ENCODE measurements at regions not wholly inside any gene's neighbourhood (a gene's known extent, or its start where the extent isn't known, plus 50 kb on each side); places are given as distances from the start of the nearest gene placed in this dataset.

- ATAC-seq: no peak
- TF ChIP-seq ZNF565 (CRISPR knock-in tag; conservative IDR thresholded peaks at IDR 0.05; ENCODE audit: low read depth) (no peak), GLIS3 (CRISPR knock-in tag; IDR thresholded peaks at IDR 0.05) (no peak), TOX (CRISPR knock-in tag; IDR thresholded peaks at IDR 0.05; ENCODE audit: borderline replicate concordance) (no peak), ZFP30 (CRISPR knock-in tag; IDR thresholded peaks at IDR 0.05) (no peak), TSHZ2 (CRISPR knock-in tag; IDR thresholded peaks at IDR 0.05) (no peak)
- TF ChIP-seq, protein P1, sequence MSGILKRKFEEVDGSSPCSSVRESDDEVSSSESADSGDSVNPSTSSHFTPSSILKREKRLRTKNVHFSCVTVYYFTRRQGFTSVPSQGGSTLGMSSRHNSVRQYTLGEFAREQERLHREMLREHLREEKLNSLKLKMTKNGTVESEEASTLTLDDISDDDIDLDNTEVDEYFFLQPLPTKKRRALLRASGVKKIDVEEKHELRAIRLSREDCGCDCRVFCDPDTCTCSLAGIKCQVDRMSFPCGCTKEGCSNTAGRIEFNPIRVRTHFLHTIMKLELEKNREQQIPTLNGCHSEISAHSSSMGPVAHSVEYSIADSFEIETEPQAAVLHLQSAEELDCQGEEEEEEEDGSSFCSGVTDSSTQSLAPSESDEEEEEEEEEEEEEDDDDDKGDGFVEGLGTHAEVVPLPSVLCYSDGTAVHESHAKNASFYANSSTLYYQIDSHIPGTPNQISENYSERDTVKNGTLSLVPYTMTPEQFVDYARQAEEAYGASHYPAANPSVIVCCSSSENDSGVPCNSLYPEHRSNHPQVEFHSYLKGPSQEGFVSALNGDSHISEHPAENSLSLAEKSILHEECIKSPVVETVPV (CRISPR knock-in tag; IDR thresholded peaks at IDR 0.05): no peak
Measured at GRCh38 chr3:70873686-70874085, 561.2 kb upstream of the MDFIC2 start.

DNA sequence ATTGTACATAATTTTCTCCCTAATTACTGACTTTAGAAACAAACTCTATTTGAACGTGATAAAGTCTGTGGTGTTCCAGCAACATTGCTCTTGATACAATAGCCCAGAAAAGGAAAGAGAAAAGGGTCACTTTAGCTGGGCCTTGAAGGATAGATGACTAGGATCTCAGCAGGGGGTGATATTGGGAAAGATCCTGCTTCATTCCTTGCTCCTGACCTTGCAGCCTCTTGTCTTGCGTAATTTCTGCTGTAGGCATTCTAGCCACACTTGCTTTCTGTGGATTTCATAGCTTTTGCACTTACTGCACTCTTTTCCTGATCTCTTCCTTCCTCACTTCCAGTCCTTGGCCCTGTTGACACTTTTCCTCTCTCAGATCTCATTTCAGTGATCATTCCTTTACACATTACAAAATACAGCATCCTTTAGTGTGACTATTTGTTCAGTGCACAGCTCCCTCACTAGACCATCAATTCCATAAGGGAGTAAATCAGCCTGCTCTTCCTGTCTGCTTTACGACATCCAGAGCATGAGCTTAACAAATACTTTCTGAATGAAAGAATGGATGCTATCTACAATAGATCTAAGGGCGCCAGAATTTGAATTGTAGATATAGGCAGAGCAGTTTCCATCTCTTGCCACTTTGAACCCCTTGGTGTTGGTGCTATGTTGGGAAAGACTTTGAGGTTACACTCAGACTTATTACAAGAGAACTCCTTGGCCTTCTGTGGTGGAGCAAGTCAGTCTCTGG, 559.6 kb upstream of the MDFIC2 start:
- ATAC-seq: no peak

More for the DNA sequence above, 559.6 kb upstream of the MDFIC2 start:
- TF ChIP-seq PPARA (CRISPR knock-in tag; IDR thresholded peaks at IDR 0.05; ENCODE audit: borderline replicate concordance) (no peak), ZNF565 (CRISPR knock-in tag; conservative IDR thresholded peaks at IDR 0.05; ENCODE audit: low read depth) (no peak), TOX (CRISPR knock-in tag; IDR thresholded peaks at IDR 0.05; ENCODE audit: borderline replicate concordance) (no peak), ZFP30 (CRISPR knock-in tag; IDR thresholded peaks at IDR 0.05) (no peak), CSDC2 (CRISPR knock-in tag; IDR thresholded peaks at IDR 0.05) (no peak), ZNF8 (CRISPR knock-in tag; IDR thresholded peaks at IDR 0.05) (no peak), TSHZ2 (CRISPR knock-in tag; IDR thresholded peaks at IDR 0.05) (no peak), BACH2 (CRISPR knock-in tag; IDR thresholded peaks at IDR 0.05; ENCODE audit: borderline replicate concordance) (no peak), TCF4 (CRISPR knock-in tag; IDR thresholded peaks at IDR 0.05; ENCODE audit: borderline replicate concordance) (no peak), ESRRG (CRISPR knock-in tag; IDR thresholded peaks at IDR 0.05) (no peak), RARB (CRISPR knock-in tag; IDR thresholded peaks at IDR 0.05) (no peak), PATZ1 (CRISPR knock-in tag; IDR thresholded peaks at IDR 0.05; ENCODE audit: borderline replicate concordance) (no peak)
- TF ChIP-seq, protein P2, sequence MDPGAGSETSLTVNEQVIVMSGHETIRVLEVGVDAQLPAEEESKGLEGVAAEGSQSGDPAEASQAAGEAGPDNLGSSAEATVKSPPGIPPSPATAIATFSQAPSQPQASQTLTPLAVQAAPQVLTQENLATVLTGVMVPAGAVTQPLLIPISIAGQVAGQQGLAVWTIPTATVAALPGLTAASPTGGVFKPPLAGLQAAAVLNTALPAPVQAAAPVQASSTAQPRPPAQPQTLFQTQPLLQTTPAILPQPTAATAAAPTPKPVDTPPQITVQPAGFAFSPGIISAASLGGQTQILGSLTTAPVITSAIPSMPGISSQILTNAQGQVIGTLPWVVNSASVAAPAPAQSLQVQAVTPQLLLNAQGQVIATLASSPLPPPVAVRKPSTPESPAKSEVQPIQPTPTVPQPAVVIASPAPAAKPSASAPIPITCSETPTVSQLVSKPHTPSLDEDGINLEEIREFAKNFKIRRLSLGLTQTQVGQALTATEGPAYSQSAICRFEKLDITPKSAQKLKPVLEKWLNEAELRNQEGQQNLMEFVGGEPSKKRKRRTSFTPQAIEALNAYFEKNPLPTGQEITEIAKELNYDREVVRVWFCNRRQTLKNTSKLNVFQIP (CRISPR knock-in tag; IDR thresholded peaks at IDR 0.05; ENCODE audit: borderline replicate concordance, low read depth): no peak
- TF ChIP-seq, protein P3, sequence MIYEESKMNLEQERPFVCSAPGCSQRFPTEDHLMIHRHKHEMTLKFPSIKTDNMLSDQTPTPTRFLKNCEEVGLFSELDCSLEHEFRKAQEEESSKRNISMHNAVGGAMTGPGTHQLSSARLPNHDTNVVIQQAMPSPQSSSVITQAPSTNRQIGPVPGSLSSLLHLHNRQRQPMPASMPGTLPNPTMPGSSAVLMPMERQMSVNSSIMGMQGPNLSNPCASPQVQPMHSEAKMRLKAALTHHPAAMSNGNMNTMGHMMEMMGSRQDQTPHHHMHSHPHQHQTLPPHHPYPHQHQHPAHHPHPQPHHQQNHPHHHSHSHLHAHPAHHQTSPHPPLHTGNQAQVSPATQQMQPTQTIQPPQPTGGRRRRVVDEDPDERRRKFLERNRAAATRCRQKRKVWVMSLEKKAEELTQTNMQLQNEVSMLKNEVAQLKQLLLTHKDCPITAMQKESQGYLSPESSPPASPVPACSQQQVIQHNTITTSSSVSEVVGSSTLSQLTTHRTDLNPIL (CRISPR knock-in tag; IDR thresholded peaks at IDR 0.05; ENCODE audit: low read depth): no peak
